Non-pigmented ciliary epithelial cell (primary cell): ENCODE measurements at regions not wholly inside any gene's neighbourhood (a gene's known extent, or its start where the extent isn't known, plus 50 kb on each side); places are given as distances from the start of the nearest gene placed in this dataset.
"Not testable (repeated sequence)": the region's sequence is repeated elsewhere in the genome, so short reads cannot be mapped to it uniquely, and the experiment has no call there.

Experiments used
- DNase-seq: peaks from one replicate; pipeline ENCODE4 v3.0.0-alpha.2; 2010; ENCODE audit warnings: low read depth

GRCh38 chr12:30345744-30346471 lies 349.8 kb downstream of the IPO8 start:
- no peak for DNase-seq

DNA sequence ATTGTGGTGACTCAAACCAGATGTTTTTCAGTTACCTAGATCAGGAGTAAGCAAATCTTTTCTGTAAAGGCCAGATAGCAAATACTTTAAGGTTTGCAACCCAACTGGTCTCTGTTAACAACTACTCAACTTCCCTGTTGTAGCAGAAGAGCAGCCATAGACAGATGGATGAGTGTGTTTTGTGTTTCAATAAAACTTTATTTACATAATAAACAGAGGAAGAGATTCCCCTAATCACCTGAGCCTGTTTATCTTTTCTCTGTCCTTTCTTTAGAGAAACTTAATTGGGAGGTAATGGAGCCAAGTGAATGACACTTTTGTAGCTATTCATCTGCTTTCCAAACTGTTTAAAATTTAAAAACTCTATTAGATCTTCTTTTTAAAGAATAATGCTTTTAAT lies 365.1 kb downstream of the IPO8 start:
- no peak for DNase-seq

DNA sequence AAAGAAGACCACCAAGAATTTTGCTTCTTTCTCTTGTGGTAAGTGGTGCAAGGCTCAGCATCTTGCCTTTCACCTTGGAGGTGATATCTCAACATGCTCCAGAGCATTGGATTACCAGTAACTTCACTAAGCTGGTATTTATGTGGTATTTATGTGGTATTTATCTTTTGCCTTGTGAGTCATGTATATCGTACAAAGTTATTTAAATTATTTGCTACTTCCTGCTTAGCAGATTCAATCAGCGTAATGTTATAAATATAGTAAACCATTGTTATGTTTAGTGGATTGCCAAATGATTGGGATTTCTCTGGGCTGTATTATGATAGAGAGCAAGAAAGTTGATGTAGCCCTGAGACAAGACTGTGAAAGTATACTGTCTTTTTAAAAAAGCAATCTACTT lies 366.4 kb downstream of the IPO8 start:
- DNase-seq = peak; percentile 4

DNA sequence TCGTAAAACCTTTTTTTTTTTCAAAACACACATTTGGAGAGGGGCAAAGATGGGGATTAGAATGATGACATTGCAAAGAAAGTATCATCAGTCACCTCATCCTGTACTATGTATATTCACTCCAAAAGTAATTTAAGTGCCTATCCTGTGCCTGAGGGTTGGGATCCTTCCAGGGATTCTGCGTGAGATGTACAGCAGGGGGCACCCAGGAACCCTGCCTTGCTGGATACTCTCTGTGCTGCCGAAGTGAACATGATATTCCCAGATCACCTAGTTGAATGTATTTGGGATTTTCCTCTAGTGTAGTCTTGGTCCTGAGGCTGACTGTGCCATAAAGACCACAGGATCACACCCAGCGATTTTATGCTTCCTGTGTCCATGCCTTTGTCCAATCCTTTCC lies 372.7 kb downstream of the IPO8 start:
- DNase-seq = no peak

- no peak for DNase-seq
Measured at GRCh38 chr12:30320561-30320960, 375.1 kb downstream of the IPO8 start.

DNA sequence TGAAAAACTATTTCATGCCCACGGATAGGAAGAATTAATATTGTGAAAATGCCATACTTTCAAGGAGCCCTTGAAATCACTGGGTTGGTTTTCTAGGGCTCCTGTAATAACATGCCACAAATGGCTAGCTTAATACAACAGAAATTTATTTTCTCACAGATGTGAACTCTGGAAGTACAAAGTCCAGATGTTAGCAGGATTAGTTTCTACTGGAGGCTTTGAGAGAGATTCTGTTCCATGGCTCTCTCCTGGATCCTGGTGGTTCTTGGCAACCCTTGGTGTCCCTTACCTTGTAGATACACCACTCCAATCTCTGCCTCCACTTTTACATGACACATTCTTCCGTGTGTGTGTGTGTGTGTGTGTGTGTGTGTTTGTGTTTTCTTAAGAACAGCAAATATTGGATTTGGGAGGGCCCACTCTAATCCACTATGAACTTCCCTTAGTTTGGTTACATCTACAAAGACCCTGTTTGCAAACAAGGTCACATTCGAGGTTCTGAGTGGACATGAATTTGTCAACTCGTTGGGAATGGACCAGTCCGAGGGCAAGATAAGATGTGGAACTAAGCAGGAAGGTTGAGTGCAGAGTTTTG lies 381.1 kb downstream of the IPO8 start:
- DNase-seq = no peak

- DNase-seq = no peak
Measured at GRCh38 chr12:30308010-30308717, 387.5 kb downstream of the IPO8 start.

GRCh38 chr12:30304528-30304927 lies 391.1 kb downstream of the IPO8 start:
- no peak for DNase-seq

- DNase-seq = no peak
Measured at GRCh38 chr12:30301291-30301690, 394.4 kb downstream of the IPO8 start.

DNA sequence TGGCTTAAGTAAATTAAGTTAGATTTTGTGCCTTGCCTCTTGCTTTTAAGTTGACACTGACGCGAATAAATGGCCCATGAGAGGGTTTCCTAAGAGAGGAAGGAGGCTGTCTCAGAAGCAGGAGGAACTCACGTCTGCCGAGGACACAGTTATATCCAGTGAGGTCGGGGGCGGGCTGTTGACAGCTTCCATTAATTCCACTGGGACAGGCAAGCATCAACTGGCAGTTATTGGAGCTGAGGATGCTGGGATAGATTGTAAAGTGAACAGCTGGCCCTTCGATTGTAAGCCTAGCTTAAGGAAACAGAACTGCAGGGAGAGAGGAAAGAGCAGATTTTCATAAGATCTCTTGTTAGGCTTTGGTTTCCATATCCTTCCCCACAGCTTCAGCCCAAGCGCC lies 399.2 kb downstream of the IPO8 start:
- DNase-seq = no peak

DNA sequence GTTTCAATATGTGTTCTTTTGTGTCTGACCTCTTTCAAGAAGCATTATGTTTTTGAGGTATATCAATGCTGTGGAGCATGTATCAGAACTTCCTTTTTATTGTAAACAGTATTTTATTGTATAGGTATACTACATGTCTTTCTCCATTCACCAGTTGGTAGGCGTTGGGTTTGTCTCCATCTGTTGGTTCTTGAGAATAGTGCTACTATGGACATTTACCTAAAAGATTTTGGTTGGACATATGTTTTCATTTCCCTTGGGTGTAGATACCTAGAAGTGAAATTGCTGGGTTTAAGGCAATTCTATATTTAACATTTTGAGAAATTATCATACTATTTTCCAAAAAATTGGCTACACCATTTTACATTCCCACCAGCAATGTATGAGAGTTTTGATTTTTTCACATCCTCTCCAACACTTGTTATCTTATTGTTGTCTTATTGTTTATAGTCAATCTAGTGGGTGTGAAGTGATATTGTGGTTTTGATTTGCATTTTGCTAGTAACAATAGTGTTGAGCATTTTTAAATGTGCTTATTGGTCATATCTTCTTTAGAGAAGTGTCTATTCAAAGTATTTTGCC lies 409.2 kb downstream of the IPO8 start:
- DNase-seq = peak; percentile 14

- no peak for DNase-seq
Measured at GRCh38 chr12:30278401-30278800, 417.3 kb downstream of the IPO8 start.

- not testable (repeated sequence) for DNase-seq
Measured at GRCh38 chr12:30272515-30272914, 423.2 kb downstream of the IPO8 start.

GRCh38 chr12:30269496-30269895 lies 426.2 kb downstream of the IPO8 start:
- DNase-seq = no peak

GRCh38 chr12:30268041-30268440 lies 427.6 kb downstream of the IPO8 start:
- no peak for DNase-seq

DNA sequence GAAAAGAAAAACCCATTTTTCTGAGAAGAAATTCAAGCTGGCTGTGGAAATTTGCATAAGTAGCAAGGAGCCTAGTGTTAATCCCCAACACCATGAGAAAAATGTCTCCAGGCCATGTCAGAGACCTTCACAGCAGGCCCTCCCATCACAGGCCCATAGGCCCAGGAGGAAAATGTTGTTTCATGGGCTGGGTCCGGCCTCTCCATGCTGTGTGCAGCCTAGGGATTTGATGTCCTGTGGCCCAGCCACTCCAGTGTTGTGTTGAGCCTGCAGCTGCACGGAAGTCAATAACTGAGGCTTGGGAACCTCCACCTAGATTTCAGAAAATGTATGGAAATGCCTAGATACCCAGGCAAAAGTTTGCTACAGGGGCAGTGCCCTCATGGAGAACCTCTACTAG lies 432.2 kb downstream of the IPO8 start:
- no peak for DNase-seq

DNA sequence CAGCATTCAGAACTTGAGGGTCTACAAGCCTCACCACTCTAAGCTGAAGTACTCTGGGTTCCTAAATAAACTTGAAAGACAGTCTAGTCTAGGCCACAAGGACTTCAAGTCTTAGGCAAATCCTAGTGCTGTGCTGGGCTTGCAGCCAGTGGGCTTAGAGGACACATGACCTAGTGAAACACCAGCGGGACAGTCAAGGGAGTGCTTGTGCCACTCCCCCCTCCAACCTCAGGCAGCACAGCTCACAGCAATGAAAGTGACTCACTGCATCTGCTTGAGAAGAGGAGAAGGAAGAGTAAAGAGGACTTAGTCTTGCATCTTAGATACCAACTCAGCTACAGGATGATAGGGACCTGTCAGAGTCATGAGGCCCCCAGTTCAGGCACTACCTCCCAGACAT lies 438.1 kb downstream of the IPO8 start:
- no peak for DNase-seq

- DNase-seq = no peak
Measured at GRCh38 chr12:30251546-30251945, 444.1 kb downstream of the IPO8 start.

DNA sequence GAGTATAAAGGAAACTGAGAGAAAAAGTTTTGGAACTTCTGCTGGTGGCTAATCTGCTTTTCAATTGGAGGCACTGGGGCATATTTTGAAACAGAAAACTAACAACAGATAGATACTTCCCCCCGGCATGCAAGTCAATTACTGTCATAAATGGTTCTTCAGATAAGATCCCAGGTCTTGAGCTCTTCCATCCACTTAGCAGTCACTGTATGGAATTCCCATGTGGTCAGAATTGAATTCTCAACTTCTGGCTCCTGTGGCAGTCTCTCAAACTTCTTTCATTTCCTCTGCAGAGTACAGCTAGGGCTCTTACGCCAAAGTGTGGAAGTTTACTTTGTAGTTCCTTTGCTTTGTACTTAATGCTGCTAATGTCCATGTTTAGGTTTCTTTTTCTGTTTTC lies 452.2 kb downstream of the IPO8 start:
- DNase-seq = no peak

DNA sequence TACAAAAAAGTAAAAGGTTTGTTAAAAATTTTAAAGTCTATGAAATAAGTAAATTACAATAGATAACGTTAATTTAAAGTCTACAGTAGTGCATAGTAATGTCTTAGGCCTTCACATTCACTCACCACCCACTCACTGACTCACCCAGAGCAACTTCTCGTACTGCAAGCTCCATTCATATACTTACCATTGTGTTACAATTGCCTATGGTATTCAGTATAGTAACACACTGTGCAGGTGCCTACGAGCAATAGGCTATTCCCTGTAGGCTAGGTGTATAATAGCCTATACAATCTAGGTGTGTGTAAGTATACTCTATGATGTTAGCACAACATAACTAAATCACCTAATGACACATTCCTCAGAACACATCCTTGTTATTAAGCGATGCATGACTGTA lies 435.3 kb upstream of the TMTC1 start:
- DNase-seq = peak; percentile 41

GRCh38 chr12:30218073-30218472 lies 434.3 kb upstream of the TMTC1 start:
- DNase-seq = no peak

- DNase-seq = no peak
Measured at GRCh38 chr12:30213166-30213565, 429.4 kb upstream of the TMTC1 start.

DNA sequence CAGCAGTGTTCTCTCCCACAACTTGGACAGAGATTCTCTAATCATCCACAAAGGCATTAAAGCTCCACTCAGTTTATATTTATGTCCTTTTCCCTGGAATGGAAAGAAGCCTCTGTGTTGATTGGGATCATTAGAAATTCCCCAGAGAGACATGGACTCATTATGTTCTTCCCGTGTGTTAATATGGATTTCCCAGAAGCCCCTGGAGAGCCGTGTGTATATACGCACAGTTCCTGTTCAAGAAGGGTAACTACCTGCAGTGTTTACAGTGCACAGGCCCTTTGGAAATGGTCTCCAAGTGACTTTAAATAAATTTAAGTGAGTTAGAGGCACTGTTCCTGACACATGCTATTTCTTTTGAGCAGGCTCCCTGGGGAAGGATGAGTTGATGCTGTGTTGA lies 428.0 kb upstream of the TMTC1 start:
- DNase-seq = no peak
